Testis (tissue), 2 donors: ENCODE measurements at regions not wholly inside any gene's neighbourhood (a gene's known extent, or its start where the extent isn't known, plus 50 kb on each side); places are given as distances from the start of the nearest gene placed in this dataset.

Experiments used
- DNase-seq: peaks from one replicate; pipeline ENCODE4 v3.0.0-alpha.2; 2019
- H3K27ac ChIP-seq, 2 donors: fragments of 200-600 bp; sonication (generic); one replicate each; pipeline ENCODE4 v1.5.1; 2019
- H3K27me3 ChIP-seq: fragments of 200-600 bp; sonication (generic); one replicate; pipeline ENCODE4 v1.5.1; 2019
- H3K36me3 ChIP-seq: fragments of 200-600 bp; sonication (generic); one replicate; pipeline ENCODE4 v1.5.1; 2017; ENCODE audit warnings: low read depth; ENCODE audit errors: missing control alignments
- H3K4me1 ChIP-seq: fragments of 200-600 bp; sonication (generic); one replicate; pipeline ENCODE4 v1.5.1; 2019
- H3K4me3 ChIP-seq, 2 donors: fragments of 200-600 bp; sonication (generic); one replicate each; pipeline ENCODE4 v1.5.1; 2017 to 2019
- H3K9me3 ChIP-seq: fragments of 200-600 bp; sonication (generic); one replicate; pipeline ENCODE4 v1.5.1; 2017
- CTCF ChIP-seq, 3 experiments: fragments of 450-650 bp in 2 of 3; fragments of 200-600 bp in 1 of 3; sonication (generic) in 1 of 3; IDR thresholded peaks; one replicate each; pipeline ENCODE4 v1.5.1; 2016 to 2019; ENCODE audit warnings: antibody characterized with exemption in 3 of 3, mild to moderate bottlenecking in 2 of 3, moderate library complexity in 1 of 3
- POLR2A ChIP-seq: fragments of 450-650 bp; IDR thresholded peaks from one replicate; pipeline ENCODE4 v1.6.1; 2017; ENCODE audit warnings: antibody characterized with exemption, mild to moderate bottlenecking, moderate library complexity
- WGBS, 2 donors: methylation state at CpG; one replicate each; pipeline ENCODE4 v1.1.5; 2018; 5-methylcytosine and 5-hydroxymethylcytosine counted together
- intact Hi-C: fragments of 100-400 bp; cut with DNase I; formaldehyde crosslinking; loops from one replicate; pipeline ENCODE4 v1.15.1; 2023; ENCODE audit warnings: low total_unique reads

- Histone ChIP-seq H3K4me3 (no peak overlapping the region), H3K36me3 (no peaks in the 10 kb centered on the region), H3K9me3 (no peaks in the 10 kb centered on the region), H3K27me3 (no peaks in the 10 kb centered on the region), H3K27ac (no peak overlapping the region), H3K4me1 (no peaks in the 10 kb centered on the region)
- no peak for DNase-seq
- TF ChIP-seq CTCF (IDR thresholded peaks at IDR 0.05) (no peak), POLR2A (no peak)
- intact Hi-C loops = no loop called here
- 74 to 80% methylated on average over 3 of the region's 3 CpGs for WGBS, 2 donors
These were observed 292.1 kb upstream of the CDH4 start for GRCh38 chr20:60959971-60960370.

GRCh38 chr20:60960500-60960899 lies 291.6 kb upstream of the CDH4 start:
- Histone ChIP-seq H3K36me3 (no peaks in the 10 kb centered on the region), H3K4me1 (no peaks in the 10 kb centered on the region), H3K27ac (no peak overlapping the region), H3K27me3 (no peaks in the 10 kb centered on the region), H3K9me3 (no peaks in the 10 kb centered on the region), H3K4me3 (no peak overlapping the region)
- WGBS, 2 donors = 86 to 88% methylated on average over 5 of the region's 5 CpGs
- intact Hi-C loops = no loop called here
- DNase-seq = no peak
- TF ChIP-seq CTCF (IDR thresholded peaks at IDR 0.05) (no peak), POLR2A (no peak)

- no peak overlapping the region for H3K4me3 ChIP-seq
- no peaks in the 10 kb centered on the region for H3K9me3 ChIP-seq
- no peak for DNase-seq
- H3K4me1 ChIP-seq = no peaks in the 10 kb centered on the region
- no peak for TF ChIP-seq POLR2A
- TF ChIP-seq CTCF (IDR thresholded peaks at IDR 0.05) = no peak
- no peaks in the 10 kb centered on the region for H3K36me3 ChIP-seq
- 90 to 96% methylated on average over 7 of the region's 7 CpGs for WGBS, 2 donors
- intact Hi-C loops = no loop called here
- H3K27me3 ChIP-seq = no peaks in the 10 kb centered on the region
- no peak overlapping the region for H3K27ac ChIP-seq
These were observed 290.5 kb upstream of the CDH4 start for GRCh38 chr20:60961551-60961950.

GRCh38 chr20:60962367-60963045 lies 289.6 kb upstream of the CDH4 start:
- H3K27me3 ChIP-seq = no peaks in the 10 kb centered on the region
- TF ChIP-seq CTCF (IDR thresholded peaks at IDR 0.05) (no peak), POLR2A (no peak)
- no peak overlapping the region for H3K27ac ChIP-seq
- intact Hi-C loops = no loop called here
- no peaks in the 10 kb centered on the region for H3K36me3 ChIP-seq
- no peaks in the 10 kb centered on the region for H3K4me1 ChIP-seq
- 78 to 93% methylated on average over 6 of the region's 6 CpGs for WGBS, 2 donors
- no peak for DNase-seq
- H3K9me3 ChIP-seq = no peaks in the 10 kb centered on the region
- no peak overlapping the region for H3K4me3 ChIP-seq

GRCh38 chr20:60963146-60963545 lies 288.9 kb upstream of the CDH4 start:
- DNase-seq = no peak
- Histone ChIP-seq H3K27me3 (no peaks in the 10 kb centered on the region), H3K27ac (no peak overlapping the region), H3K9me3 (no peaks in the 10 kb centered on the region), H3K36me3 (no peaks in the 10 kb centered on the region), H3K4me1 (no peaks in the 10 kb centered on the region), H3K4me3 (no peak overlapping the region)
- TF ChIP-seq POLR2A = no peak
- intact Hi-C loops = no loop called here
- WGBS, 2 donors = 35 to 41% methylated on average over 3 of the region's 3 CpGs
